Heart left ventricle (tissue), 16 donors: ENCODE measurements at regions not wholly inside any gene's neighbourhood (a gene's known extent, or its start where the extent isn't known, plus 50 kb on each side); places are given as distances from the start of the nearest gene placed in this dataset.

Experiments used
- ATAC-seq, 4 donors: fragments of 200-7000 bp; cut with Tn5 transposase; one replicate each; pipeline ENCODE4 v1.9.1; 2020 to 2022; ENCODE audit warnings: moderate library complexity in 4 of 4, mild to moderate bottlenecking in 3 of 4, moderate number of reproducible peaks in 1 of 4
- DNase-seq, 5 donors: peaks; one replicate each; pipeline ENCODE4 v3.0.0-alpha.2; 2020
- H3K27ac ChIP-seq, 12 donors: fragments of 200-600 bp; sonication (generic) in 4 of 12; one replicate each; pipeline versions ENCODE4 v1.5.0 to v1.8.0; 2016 to 2022; ENCODE audit warnings: mild to moderate bottlenecking in 2 of 12
- H3K27me3 ChIP-seq, 9 donors: fragments of 200-600 bp; sonication (generic) in 2 of 9; one replicate each; pipeline versions ENCODE4 v1.5.1 to v1.8.0; 2016 to 2022; ENCODE audit warnings: mild to moderate bottlenecking in 3 of 9
- H3K36me3 ChIP-seq, 9 donors: fragments of 200-600 bp; sonication (generic) in 2 of 9; one replicate each; pipeline versions ENCODE4 v1.5.0 to v1.8.0; 2018 to 2022; ENCODE audit warnings: mild to moderate bottlenecking in 2 of 9
- H3K4me1 ChIP-seq, 12 donors: fragments of 200-600 bp; sonication (generic) in 4 of 12; one replicate each; pipeline versions ENCODE4 v1.5.0 to v1.8.0; 2016 to 2022; ENCODE audit warnings: mild to moderate bottlenecking in 3 of 12
- H3K4me3 ChIP-seq, 12 donors: fragments of 200-600 bp; sonication (generic) in 4 of 12; one replicate each; pipeline versions ENCODE4 v1.5.0 to v1.8.0; 2017 to 2022; ENCODE audit warnings: mild to moderate bottlenecking in 9 of 12, moderate library complexity in 4 of 12
- H3K9me3 ChIP-seq, 12 donors: fragments of 200-600 bp; sonication (generic) in 4 of 12; one replicate each; pipeline versions ENCODE4 v1.5.0 to v1.8.0; 2016 to 2022; ENCODE audit warnings: mild to moderate bottlenecking in 1 of 12
- POLR2A ChIP-seq, 2 donors: fragments of 450-650 bp; IDR thresholded peaks; one replicate each; pipeline ENCODE4 v1.6.1; 2017; ENCODE audit warnings: antibody characterized with exemption in 2 of 2, mild to moderate bottlenecking in 2 of 2, moderate library complexity in 2 of 2
- WGBS, 4 donors: extraction: QIAGEN DNeasy Blood & Tissue Kit in 2 of 4; methylation state at CpG; one replicate each; pipeline versions ENCODE4 v1.1.5 to v1.1.7; 2013 to 2018; 5-methylcytosine and 5-hydroxymethylcytosine counted together
- intact Hi-C, 10 donors: fragments of 100-400 bp; cut with DNase I; formaldehyde crosslinking; loops; one replicate each; pipeline versions ENCODE4 v1.11.1 to v1.14.2; 2022
- TF ChIP-seq, protein P1 (sequence below), 12 donors: fragments of 200-600 bp; sonication (generic) in 4 of 12; IDR thresholded peaks; one replicate each; pipeline versions ENCODE4 v1.5.0 to v1.8.0; 2018 to 2022; ENCODE audit warnings: antibody characterized with exemption in 12 of 12, mild to moderate bottlenecking in 5 of 12
- donor health status: ischemic (EF 13 %, LVEDD 7.1; RV severe dilation, severe dysfunction).
- donor health status: healthy with polysubstance abuse.
- donor health status: DM: no; HTN: yes; CAD: no.
- donor health status: DM: no; HTN: no; CAD: no.
- donor health status: ischemic (EF 25% LVEDD 6.9; RV normal size, moderate dysfunction).
- donor health status: ischemic (EF 25% LVEDD 5.7; RV mildly dilated, moderate dysfunction).
- donor health status: healthy.
- donor health status: DM: yes; HTN: yes; CAD: no.
- donor health status: ischemic (EF 35%, LVEDD 5.7; RV mildly dilated, moderate dysfunction).
- donor health status: nonischemic (EF 11% LVEDD 7.7; RV severe dilation, severe dysfunction).
- donor health status: DM: yes; HTN: yes; CAD: no.
- donor health status: PGD.
- donor health status: ischemic (EF 29% LVEDD 5.4; RV normal size, mild dysfunction).
- donor health status: nonischemic (EF 23%, LVEDD 6.1; RV moderate dilation, normal function).

DNA sequence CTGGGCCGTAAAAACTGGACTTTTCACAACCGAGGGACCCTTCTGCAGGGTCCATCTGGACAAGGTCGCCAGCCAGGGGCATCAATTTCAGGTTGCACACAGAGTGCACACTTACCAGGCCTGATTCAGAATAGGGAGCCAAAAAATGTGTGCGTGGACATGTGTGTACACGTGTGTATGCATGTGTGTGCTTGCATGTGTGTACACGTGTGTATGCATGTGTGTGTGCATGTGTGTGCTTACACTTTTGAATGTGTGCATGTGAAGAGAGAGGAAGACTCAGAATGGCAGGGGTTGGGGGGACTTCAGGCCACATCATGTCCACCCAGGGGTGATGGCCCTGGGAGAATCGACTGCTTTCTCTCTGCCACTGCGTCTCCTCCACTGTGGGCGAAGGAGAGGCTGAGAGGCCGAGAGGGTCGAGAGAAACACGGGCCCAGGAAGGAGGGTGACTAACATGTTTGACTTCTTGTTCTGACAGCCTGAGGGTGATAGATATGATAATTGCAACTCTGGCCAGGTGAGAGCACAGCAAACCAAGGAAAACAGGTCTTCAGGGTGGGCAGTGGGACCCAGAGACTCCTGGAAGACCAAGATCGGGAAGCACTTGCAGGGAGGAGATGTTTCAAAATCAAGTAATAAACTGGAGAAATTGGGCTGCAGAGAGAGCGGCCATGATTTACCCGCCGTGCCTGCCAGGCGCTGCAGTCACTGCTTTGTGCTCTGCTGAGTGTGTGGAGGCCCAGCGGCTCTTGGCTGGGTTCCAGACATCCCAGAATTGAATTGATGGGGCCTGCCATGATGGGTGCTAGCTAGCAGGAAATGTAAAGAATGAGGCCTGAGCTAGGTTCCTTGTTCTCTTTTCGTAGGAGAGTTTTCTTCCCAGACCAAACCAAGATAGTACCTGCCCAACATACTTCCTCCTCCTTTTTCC is 310.8 kb downstream of the QKI start:
- Histone ChIP-seq H3K27ac (no peak overlapping the region), H3K27me3 (no peaks in the 10 kb centered on the region), H3K9me3 (no peaks in the 10 kb centered on the region), H3K4me1 (peaks cover 0 to 4% (median 0%) of the 10 kb centered on the region in 12 donors), H3K4me3 (no peak overlapping the region), H3K36me3 (no peaks in the 10 kb centered on the region)
- ATAC-seq (no peak), DNase-seq (no peak)
- intact Hi-C loops, result no loop called here
- no peak for TF ChIP-seq POLR2A (IDR thresholded peaks at IDR 0.05)
- TF ChIP-seq, protein P1, sequence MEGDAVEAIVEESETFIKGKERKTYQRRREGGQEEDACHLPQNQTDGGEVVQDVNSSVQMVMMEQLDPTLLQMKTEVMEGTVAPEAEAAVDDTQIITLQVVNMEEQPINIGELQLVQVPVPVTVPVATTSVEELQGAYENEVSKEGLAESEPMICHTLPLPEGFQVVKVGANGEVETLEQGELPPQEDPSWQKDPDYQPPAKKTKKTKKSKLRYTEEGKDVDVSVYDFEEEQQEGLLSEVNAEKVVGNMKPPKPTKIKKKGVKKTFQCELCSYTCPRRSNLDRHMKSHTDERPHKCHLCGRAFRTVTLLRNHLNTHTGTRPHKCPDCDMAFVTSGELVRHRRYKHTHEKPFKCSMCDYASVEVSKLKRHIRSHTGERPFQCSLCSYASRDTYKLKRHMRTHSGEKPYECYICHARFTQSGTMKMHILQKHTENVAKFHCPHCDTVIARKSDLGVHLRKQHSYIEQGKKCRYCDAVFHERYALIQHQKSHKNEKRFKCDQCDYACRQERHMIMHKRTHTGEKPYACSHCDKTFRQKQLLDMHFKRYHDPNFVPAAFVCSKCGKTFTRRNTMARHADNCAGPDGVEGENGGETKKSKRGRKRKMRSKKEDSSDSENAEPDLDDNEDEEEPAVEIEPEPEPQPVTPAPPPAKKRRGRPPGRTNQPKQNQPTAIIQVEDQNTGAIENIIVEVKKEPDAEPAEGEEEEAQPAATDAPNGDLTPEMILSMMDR (IDR thresholded peaks at IDR 0.05), result no peak
- 83 to 93% (median 88%) methylated on average over 19 of the region's 19 CpGs for WGBS, 4 donors

DNA sequence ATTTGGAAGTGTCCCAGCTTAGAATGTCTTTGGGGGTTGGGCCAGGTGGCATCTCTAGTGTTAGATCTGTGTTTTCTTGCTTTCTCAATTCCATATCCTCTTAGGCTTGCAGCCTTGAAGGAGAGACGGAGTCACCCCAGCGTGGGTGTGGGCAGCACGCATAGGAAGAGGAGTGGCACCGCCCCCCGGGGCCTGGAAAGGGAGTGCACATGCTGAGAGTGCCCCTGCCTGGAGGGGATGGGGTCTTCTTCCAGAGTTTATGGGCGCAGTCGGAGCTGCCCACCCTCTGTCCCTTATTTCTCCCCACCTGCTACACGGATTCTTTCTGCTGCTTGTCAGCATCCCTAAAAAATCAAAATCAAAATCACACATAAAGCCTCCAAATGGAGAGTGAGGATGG is 309.7 kb downstream of the QKI start:
- peaks cover 0 to 4% (median 0%) of the 10 kb centered on the region in 12 donors for H3K4me1 ChIP-seq
- no peak overlapping the region for H3K27ac ChIP-seq
- TF ChIP-seq, protein P1 (IDR thresholded peaks at IDR 0.05), result no peak
- no peak for TF ChIP-seq POLR2A (IDR thresholded peaks at IDR 0.05)
- intact Hi-C loops, result no loop called here
- 86 to 89% (median 88%) methylated on average over 8 of the region's 8 CpGs for WGBS, 4 donors
- no peak overlapping the region for H3K4me3 ChIP-seq
- no peaks in the 10 kb centered on the region for H3K9me3 ChIP-seq
- H3K27me3 ChIP-seq, result no peaks in the 10 kb centered on the region
- no peak for DNase-seq
- no peak for ATAC-seq
- H3K36me3 ChIP-seq, result no peaks in the 10 kb centered on the region

- ATAC-seq (no peak), DNase-seq (no peak)
- intact Hi-C loops, result no loop called here
- H3K9me3 ChIP-seq, result no peaks in the 10 kb centered on the region
- H3K27ac ChIP-seq, result no peak overlapping the region
- peaks cover 0 to 4% (median 0%) of the 10 kb centered on the region in 12 donors for H3K4me1 ChIP-seq
- WGBS, 4 donors, result 94 to 96% (median 95%) methylated on average over 8 of the region's 8 CpGs
- no peaks in the 10 kb centered on the region for H3K27me3 ChIP-seq
- H3K36me3 ChIP-seq, result no peaks in the 10 kb centered on the region
- no peak overlapping the region for H3K4me3 ChIP-seq
- TF ChIP-seq POLR2A (IDR thresholded peaks at IDR 0.05), result no peak
- TF ChIP-seq, protein P1 (IDR thresholded peaks at IDR 0.05), result no peak
Observed at GRCh38 chr6:163723759-163724158, 309.2 kb downstream of the QKI start.

- Histone ChIP-seq H3K4me1 (peaks cover 0 to 4% (median 0%) of the 10 kb centered on the region in 12 donors), H3K27ac (no peak overlapping the region), H3K36me3 (no peaks in the 10 kb centered on the region), H3K9me3 (no peaks in the 10 kb centered on the region), H3K27me3 (no peaks in the 10 kb centered on the region), H3K4me3 (no peak overlapping the region)
- DNase-seq (no peak), ATAC-seq (peak in 2 of 4 donors; percentile 28 to 43)
- intact Hi-C loops, result no loop called here
- no peak for TF ChIP-seq POLR2A (IDR thresholded peaks at IDR 0.05)
- TF ChIP-seq, protein P1 (IDR thresholded peaks at IDR 0.05), result no peak
- 87 to 89% (median 88%) methylated on average over 13 of the region's 13 CpGs for WGBS, 4 donors
Observed at GRCh38 chr6:163721922-163722692, 307.6 kb downstream of the QKI start.
